Lower leg skin (tissue), 3 donors: ENCODE measurements at regions not wholly inside any gene's neighbourhood (a gene's known extent, or its start where the extent isn't known, plus 50 kb on each side); places are given as distances from the start of the nearest gene placed in this dataset.

Experiments used
- CTCF ChIP-seq, 3 donors: fragments of 450-650 bp; IDR thresholded peaks; one replicate each; pipeline ENCODE4 v1.5.1; 2016; ENCODE audit warnings: antibody characterized with exemption in 3 of 3, mild to moderate bottlenecking in 3 of 3, moderate library complexity in 2 of 3
- POLR2A ChIP-seq, 2 donors: fragments of 450-650 bp; IDR thresholded peaks; one replicate each; pipeline ENCODE4 v1.6.1; 2016 to 2017; ENCODE audit warnings: antibody characterized with exemption in 2 of 2, mild to moderate bottlenecking in 1 of 2, moderate library complexity in 1 of 2

- TF ChIP-seq POLR2A (IDR thresholded peaks at IDR 0.05) (no peak), CTCF (IDR thresholded peaks at IDR 0.05) (no peak)
Observed at GRCh38 chr6:1200409-1201101, 111.3 kb upstream of the FOXQ1 start.
